Osteocyte (in vitro differentiated cells): ENCODE measurements at regions not wholly inside any gene's neighbourhood (a gene's known extent, or its start where the extent isn't known, plus 50 kb on each side); places are given as distances from the start of the nearest gene placed in this dataset.

Experiments
- DNase-seq: peaks from one replicate; pipeline ENCODE4 v3.0.0; 2021; ENCODE audit warnings: mixed read lengths; ENCODE audit not compliant: unreplicated experiment; ENCODE audit errors: extremely low spot score
- H3K27ac Mint-ChIP-seq: one replicate; pipeline ENCODE4 v1.8.0; 2021; ENCODE audit warnings: mild to moderate bottlenecking, mixed read lengths; ENCODE audit not compliant: unreplicated experiment
- H3K27me3 Mint-ChIP-seq: one replicate; pipeline ENCODE4 v1.8.0; 2021; ENCODE audit warnings: mixed read lengths; ENCODE audit not compliant: unreplicated experiment
- H3K36me3 Mint-ChIP-seq: one replicate; pipeline ENCODE4 v1.8.0; 2021; ENCODE audit warnings: mixed read lengths; ENCODE audit not compliant: unreplicated experiment
- H3K4me1 Mint-ChIP-seq: one replicate; pipeline ENCODE4 v1.8.0; 2021; ENCODE audit warnings: mixed read lengths; ENCODE audit not compliant: unreplicated experiment
- H3K4me3 Mint-ChIP-seq: one replicate; pipeline ENCODE4 v1.8.0; 2021; ENCODE audit warnings: mild to moderate bottlenecking, moderate library complexity, mixed read lengths; ENCODE audit not compliant: unreplicated experiment
- H3K9me3 Mint-ChIP-seq: one replicate; pipeline ENCODE4 v1.8.0; 2021; ENCODE audit warnings: mixed read lengths; ENCODE audit not compliant: unreplicated experiment
- TF ChIP-seq, protein P1 (sequence below): fragments of 200-600 bp; sonication (generic); IDR thresholded peaks from 2 replicates; pipeline ENCODE4 v1.5.0; 2021; ENCODE audit warnings: antibody characterized with exemption, mild to moderate bottlenecking, moderate library complexity

DNA sequence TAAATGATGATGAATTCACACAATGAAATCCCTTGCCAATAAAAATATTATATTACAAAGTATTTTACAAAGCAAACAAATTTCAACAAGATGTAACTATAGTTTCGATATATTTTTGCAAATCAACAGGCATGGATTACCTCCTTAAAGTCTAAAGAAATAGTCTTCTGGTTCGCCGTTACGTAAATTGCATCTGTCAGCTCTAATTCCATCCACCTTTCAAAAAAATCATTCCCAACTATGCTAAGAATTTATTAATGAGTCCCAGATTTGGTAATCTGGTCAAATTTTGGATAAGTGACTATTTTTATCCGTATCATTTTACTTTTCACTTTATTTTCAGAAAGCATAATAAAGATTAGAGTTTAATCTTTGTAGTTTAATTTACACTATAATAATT, 1984.9 kb downstream of the EFNA5 start:
- no peak overlapping the region for H3K27ac Mint-ChIP-seq
- TF ChIP-seq, protein P1, sequence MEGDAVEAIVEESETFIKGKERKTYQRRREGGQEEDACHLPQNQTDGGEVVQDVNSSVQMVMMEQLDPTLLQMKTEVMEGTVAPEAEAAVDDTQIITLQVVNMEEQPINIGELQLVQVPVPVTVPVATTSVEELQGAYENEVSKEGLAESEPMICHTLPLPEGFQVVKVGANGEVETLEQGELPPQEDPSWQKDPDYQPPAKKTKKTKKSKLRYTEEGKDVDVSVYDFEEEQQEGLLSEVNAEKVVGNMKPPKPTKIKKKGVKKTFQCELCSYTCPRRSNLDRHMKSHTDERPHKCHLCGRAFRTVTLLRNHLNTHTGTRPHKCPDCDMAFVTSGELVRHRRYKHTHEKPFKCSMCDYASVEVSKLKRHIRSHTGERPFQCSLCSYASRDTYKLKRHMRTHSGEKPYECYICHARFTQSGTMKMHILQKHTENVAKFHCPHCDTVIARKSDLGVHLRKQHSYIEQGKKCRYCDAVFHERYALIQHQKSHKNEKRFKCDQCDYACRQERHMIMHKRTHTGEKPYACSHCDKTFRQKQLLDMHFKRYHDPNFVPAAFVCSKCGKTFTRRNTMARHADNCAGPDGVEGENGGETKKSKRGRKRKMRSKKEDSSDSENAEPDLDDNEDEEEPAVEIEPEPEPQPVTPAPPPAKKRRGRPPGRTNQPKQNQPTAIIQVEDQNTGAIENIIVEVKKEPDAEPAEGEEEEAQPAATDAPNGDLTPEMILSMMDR, result no peak
- H3K4me1 Mint-ChIP-seq, result peaks cover 2% of the 10 kb centered on the region
- no peaks in the 10 kb centered on the region for H3K9me3 Mint-ChIP-seq
- H3K36me3 Mint-ChIP-seq, result no peaks in the 10 kb centered on the region
- DNase-seq, result no peak
- no peaks in the 10 kb centered on the region for H3K27me3 Mint-ChIP-seq
- no peak overlapping the region for H3K4me3 Mint-ChIP-seq

DNA sequence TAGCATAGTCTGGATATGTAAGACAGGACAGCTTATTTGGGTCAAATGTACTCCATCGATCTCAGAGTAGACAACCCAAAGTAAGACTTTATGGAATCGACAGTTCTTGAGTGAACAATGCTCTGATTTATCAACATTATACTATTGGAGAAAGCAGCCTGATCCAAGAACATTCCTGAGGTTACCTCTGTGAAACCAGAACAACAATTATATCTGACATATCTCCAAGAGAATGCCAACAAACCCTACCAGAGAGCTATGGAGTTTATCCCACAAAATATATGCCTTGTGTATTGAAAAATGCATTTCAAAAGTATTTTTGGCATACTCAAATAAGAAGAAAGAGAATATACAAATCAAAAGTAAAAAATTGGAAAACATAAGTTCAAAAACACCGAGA, 1985.9 kb downstream of the EFNA5 start:
- TF ChIP-seq, protein P1, result no peak
- Mint-ChIP-seq H3K4me1 (peaks cover 2% of the 10 kb centered on the region), H3K36me3 (no peaks in the 10 kb centered on the region), H3K4me3 (no peak overlapping the region), H3K9me3 (no peaks in the 10 kb centered on the region), H3K27me3 (no peaks in the 10 kb centered on the region), H3K27ac (no peak overlapping the region)
- no peak for DNase-seq

DNA sequence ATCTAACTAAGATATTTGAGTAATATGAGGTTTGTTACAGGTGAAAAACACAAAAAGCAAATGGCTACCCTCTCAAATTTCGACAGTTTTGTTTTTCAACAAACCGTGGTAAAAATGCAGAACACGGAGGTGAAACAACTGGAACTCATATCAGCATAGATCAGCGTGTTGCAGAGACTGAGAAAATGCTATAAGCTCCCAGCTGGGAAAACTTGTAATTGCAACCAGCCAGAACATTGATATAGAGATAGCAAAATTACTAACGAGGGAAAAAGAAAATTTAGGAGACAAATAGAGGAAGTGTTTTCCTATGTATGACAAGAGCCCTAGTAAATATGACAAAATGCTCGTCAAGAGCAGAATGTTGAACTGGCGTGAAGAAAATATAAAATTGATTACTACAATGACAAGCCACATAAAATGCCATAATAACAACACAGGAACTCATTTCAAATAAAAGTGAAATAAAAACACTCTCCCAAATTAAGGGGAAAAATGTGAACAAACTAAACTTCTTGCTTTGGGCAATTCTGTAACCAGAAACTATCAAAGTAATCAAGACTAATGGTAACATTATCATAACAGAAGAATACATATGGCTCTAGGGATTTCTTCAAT, 1989.8 kb downstream of the EFNA5 start:
- H3K27me3 Mint-ChIP-seq, result no peaks in the 10 kb centered on the region
- TF ChIP-seq, protein P1, result no peak
- no peak overlapping the region for H3K4me3 Mint-ChIP-seq
- no peak for DNase-seq
- H3K27ac Mint-ChIP-seq, result no peak overlapping the region
- H3K4me1 Mint-ChIP-seq, result peaks cover 7% of the 10 kb centered on the region
- H3K36me3 Mint-ChIP-seq, result no peaks in the 10 kb centered on the region
- no peaks in the 10 kb centered on the region for H3K9me3 Mint-ChIP-seq

DNA sequence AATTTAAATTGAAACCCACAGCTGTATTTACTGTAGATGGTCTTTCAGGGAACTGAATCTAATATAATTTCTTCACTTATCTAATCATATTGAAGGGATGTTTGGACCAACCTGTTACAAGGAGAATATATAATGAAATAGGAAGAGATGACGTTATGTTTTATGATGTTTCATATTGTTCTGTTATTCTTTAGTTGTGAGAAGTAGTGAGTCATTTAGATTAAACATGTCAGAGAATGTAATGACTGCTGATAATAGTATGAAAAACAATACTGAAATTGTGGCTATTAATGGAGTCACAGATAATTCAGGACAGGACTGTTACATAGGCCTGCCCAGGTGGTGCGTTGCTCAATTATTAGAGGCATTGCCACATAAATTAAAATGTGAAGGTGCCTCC, 1993.4 kb downstream of the EFNA5 start:
- Mint-ChIP-seq H3K27ac (no peak overlapping the region), H3K4me1 (peaks cover 6% of the 10 kb centered on the region), H3K4me3 (no peak overlapping the region), H3K36me3 (no peaks in the 10 kb centered on the region), H3K27me3 (no peaks in the 10 kb centered on the region), H3K9me3 (peaks cover 4% of the 10 kb centered on the region)
- DNase-seq, result no peak
- TF ChIP-seq, protein P1, result no peak

DNA sequence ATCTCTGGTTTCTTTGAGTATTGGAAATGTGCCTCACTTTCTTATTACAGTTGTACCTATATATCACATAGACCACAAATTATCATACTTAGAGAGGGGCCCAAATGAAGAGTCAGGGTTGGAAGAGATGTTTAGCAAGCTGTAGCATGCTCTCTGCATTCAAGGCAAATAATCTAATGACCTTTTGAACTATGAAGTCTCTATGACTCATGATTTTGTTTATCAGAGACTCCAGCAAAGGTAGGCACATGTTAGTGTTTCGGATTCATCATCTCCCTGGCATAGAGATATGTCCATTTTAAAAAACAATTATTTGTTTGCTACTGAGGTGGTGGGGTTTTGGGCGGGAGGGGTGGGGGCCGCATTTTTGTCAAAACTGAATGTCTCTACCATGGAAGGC, 2000.1 kb downstream of the EFNA5 start:
- no peak for DNase-seq
- TF ChIP-seq, protein P1, result no peak
- Mint-ChIP-seq H3K27me3 (no peaks in the 10 kb centered on the region), H3K4me3 (no peak overlapping the region), H3K36me3 (peaks cover 6% of the 10 kb centered on the region), H3K27ac (no peak overlapping the region), H3K4me1 (no peaks in the 10 kb centered on the region), H3K9me3 (peaks cover 37% of the 10 kb centered on the region)
